Hematopoietic multipotent progenitor cell treated with erythropoietin and hydrocortisone succinate and interleukin-3 and kit ligand, for 15 days (in vitro differentiated cells): ENCODE measurements at regions not wholly inside any gene's neighbourhood (a gene's known extent, or its start where the extent isn't known, plus 50 kb on each side); places are given as distances from the start of the nearest gene placed in this dataset.

ENCODE experiments used
- DNase-seq: peaks from one replicate; pipeline ENCODE4 v3.0.0-alpha.2; 2015; ENCODE audit warnings: low spot score

- no peak for DNase-seq
These were observed 163.2 kb downstream of the DCK start for GRCh38 chr4:71156616-71157015.

- no peak for DNase-seq
These were observed 168.9 kb downstream of the DCK start for GRCh38 chr4:71162386-71162785.

- DNase-seq, result no peak
These were observed 169.9 kb downstream of the DCK start for GRCh38 chr4:71163317-71163716.

GRCh38 chr4:71167083-71167482, 171.7 kb upstream of the SLC4A4 start:
- no peak for DNase-seq

- DNase-seq, result no peak
These were observed 167.2 kb upstream of the SLC4A4 start for GRCh38 chr4:71171592-71171991.

- no peak for DNase-seq
These were observed 157.5 kb upstream of the SLC4A4 start for GRCh38 chr4:71181332-71181731.

GRCh38 chr4:71184195-71184781, 154.5 kb upstream of the SLC4A4 start:
- peak; percentile 13 for DNase-seq

- DNase-seq, result no peak
These were observed 153.8 kb upstream of the SLC4A4 start for GRCh38 chr4:71185037-71185436.

- no peak for DNase-seq
These were observed 152.6 kb upstream of the SLC4A4 start for GRCh38 chr4:71186257-71186565.

GRCh38 chr4:71186566-71187403, 152.0 kb upstream of the SLC4A4 start:
- DNase-seq, result no peak

GRCh38 chr4:71187404-71188155, 151.2 kb upstream of the SLC4A4 start:
- no peak for DNase-seq

GRCh38 chr4:71188156-71188640, 150.6 kb upstream of the SLC4A4 start:
- no peak for DNase-seq

GRCh38 chr4:71188951-71189350, 149.9 kb upstream of the SLC4A4 start:
- no peak for DNase-seq

- no peak for DNase-seq
These were observed 149.3 kb upstream of the SLC4A4 start for GRCh38 chr4:71189471-71189870.

- DNase-seq, result no peak
These were observed 144.4 kb upstream of the SLC4A4 start for GRCh38 chr4:71194454-71194853.

- no peak for DNase-seq
These were observed 142.9 kb upstream of the SLC4A4 start for GRCh38 chr4:71195924-71196323.

GRCh38 chr4:71198958-71199357, 139.9 kb upstream of the SLC4A4 start:
- DNase-seq, result no peak

GRCh38 chr4:71201057-71201456, 137.8 kb upstream of the SLC4A4 start:
- no peak for DNase-seq

- no peak for DNase-seq
These were observed 136.8 kb upstream of the SLC4A4 start for GRCh38 chr4:71201817-71202576.

GRCh38 chr4:71202705-71203104, 136.1 kb upstream of the SLC4A4 start:
- DNase-seq, result no peak

GRCh38 chr4:71204056-71204455, 134.8 kb upstream of the SLC4A4 start:
- no peak for DNase-seq

- DNase-seq, result no peak
These were observed 132.1 kb upstream of the SLC4A4 start for GRCh38 chr4:71206763-71207162.
